ENCODE measurements at regions not wholly inside any gene's neighbourhood (a gene's known extent, or its start where the extent isn't known, plus 50 kb on each side); places are given as distances from the start of the nearest gene placed in this dataset.
A peak's percentile ranks its signal among the peaks of the same experiment; 100 is the strongest.

DNA sequence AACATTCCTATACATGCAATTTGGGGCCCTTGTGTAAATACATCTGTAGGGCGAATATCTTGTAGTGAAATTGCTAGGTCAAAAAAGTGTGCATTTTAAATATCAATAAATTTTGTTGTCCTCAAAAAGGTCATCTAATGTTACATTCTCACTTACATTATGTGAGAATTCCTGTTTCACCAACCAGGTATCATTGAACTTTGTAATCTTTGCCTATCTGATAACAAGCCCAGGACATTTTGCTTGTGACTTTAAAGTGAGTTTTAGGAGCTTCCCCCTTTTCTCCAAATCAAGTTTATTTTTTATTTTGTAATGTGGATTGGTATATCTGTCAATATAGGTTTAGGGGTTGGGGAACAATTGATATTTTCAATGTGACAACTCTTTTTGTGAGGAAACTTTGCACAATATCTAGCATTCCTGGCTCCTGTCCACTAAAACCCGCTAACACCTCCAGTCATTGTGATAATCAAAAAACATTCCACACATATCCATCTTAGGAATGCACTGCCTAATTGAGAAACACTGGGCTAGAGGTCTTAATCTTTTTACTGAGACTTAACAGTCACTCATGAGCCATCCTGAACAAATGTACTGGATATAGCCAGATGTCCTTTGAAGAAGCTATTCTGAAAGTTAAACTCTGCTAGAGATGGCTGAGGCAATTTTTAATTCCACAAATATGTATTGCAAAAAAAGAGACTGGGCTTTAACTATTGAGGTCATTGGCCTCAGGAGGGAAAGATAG is 72.5 kb upstream of the SLC1A1 start:
- H2AFZ ChIP-seq (ENCODE audit: low read length, unreplicated experiment): no peak overlapping the region
- no peaks in the 10 kb centered on the region for H3K27me3 ChIP-seq (ENCODE audit: insufficient read depth, low read length)
- H3K27ac ChIP-seq (ENCODE audit: low read depth, low read length): no peak overlapping the region
- no peaks in the 10 kb centered on the region for H3K79me2 ChIP-seq (ENCODE audit: control insufficient read depth, insufficient read depth, low read length, unreplicated experiment)
- H3K4me1 ChIP-seq (ENCODE audit: control insufficient read depth, insufficient read depth, low read length, unreplicated experiment): no peaks in the 10 kb centered on the region
- no peaks in the 10 kb centered on the region for H3K36me3 ChIP-seq (ENCODE audit: insufficient read depth, low read length)
- no peak overlapping the region for H3K4me3 ChIP-seq (ENCODE audit: low read depth, low read length)

DNA sequence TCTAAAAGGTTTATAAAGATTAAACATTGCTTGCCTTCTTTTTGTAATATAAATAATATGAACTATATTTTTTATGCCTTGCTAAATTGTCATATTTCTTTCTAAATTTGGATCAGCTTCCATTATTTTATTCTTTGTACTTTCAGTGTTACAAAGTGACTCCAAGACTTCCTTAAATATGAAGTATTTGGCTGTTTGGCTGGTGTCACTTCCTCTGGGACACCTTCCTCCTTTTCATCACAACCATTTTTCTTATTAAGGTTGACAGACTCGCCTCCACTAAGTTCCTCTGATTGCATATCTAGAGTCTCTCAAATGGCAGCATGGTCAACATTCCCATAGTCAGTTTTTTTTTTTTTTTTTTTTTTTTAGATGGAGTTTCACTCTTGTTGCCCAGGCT is 73.8 kb upstream of the SLC1A1 start:
- no peak overlapping the region for H3K4me3 ChIP-seq (ENCODE audit: low read depth, low read length)
- H3K36me3 ChIP-seq (ENCODE audit: insufficient read depth, low read length): no peaks in the 10 kb centered on the region
- H3K27me3 ChIP-seq (ENCODE audit: insufficient read depth, low read length): no peaks in the 10 kb centered on the region
- no peak overlapping the region for H3K27ac ChIP-seq (ENCODE audit: low read depth, low read length)
- no peaks in the 10 kb centered on the region for H3K4me1 ChIP-seq (ENCODE audit: control insufficient read depth, insufficient read depth, low read length, unreplicated experiment)
- H2AFZ ChIP-seq (ENCODE audit: low read length, unreplicated experiment): no peak overlapping the region
- no peaks in the 10 kb centered on the region for H3K79me2 ChIP-seq (ENCODE audit: control insufficient read depth, insufficient read depth, low read length, unreplicated experiment)

DNA sequence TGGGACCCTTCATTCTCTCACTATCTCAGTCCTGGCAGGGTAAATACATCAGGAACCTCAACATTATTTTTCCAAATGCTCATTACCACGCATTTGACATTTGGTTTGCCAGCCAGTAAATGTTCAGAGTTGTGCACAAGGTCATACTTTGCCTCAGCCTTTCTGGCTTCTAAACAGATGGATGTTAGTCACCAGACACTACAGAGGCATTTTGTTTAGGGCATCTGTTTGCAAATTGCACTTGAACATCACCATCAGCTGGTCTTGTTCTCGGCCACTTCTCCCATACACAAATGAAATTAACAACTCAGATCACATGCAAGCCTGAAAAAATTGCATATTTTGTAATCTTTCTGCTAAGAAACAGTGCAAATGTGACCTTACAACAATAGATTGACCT is 75.0 kb upstream of the SLC1A1 start:
- H3K36me3 ChIP-seq (ENCODE audit: insufficient read depth, low read length): no peaks in the 10 kb centered on the region
- no peak overlapping the region for H3K27ac ChIP-seq (ENCODE audit: low read depth, low read length)
- no peak overlapping the region for H2AFZ ChIP-seq (ENCODE audit: low read length, unreplicated experiment)
- H3K79me2 ChIP-seq (ENCODE audit: control insufficient read depth, insufficient read depth, low read length, unreplicated experiment): no peaks in the 10 kb centered on the region
- no peaks in the 10 kb centered on the region for H3K4me1 ChIP-seq (ENCODE audit: control insufficient read depth, insufficient read depth, low read length, unreplicated experiment)
- H3K4me3 ChIP-seq (ENCODE audit: low read depth, low read length): no peak overlapping the region
- H3K27me3 ChIP-seq (ENCODE audit: insufficient read depth, low read length): no peaks in the 10 kb centered on the region

DNA sequence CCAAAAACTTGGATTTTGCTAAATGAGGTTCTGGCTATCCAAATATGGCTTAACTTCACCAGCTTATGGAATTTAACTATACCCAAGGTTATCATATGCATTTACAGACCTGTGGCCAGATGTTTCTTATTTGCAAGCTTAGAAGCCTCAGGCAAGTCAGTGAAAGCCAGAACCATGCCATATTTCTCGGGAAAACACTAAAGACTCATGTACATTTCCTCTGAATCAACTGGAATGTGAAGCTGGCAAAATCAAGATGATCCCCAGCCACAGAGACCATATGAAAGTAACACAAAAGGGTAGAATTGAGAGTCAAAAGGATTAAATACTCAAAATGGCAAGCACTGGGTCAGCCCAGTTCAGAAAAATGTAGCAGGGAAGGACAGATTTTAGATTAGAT is 76.4 kb upstream of the SLC1A1 start:
- Histone ChIP-seq H3K79me2 (ENCODE audit: control insufficient read depth, insufficient read depth, low read length, unreplicated experiment) (no peaks in the 10 kb centered on the region), H3K36me3 (ENCODE audit: insufficient read depth, low read length) (no peaks in the 10 kb centered on the region), H3K4me3 (ENCODE audit: low read depth, low read length) (no peak overlapping the region), H3K27me3 (ENCODE audit: insufficient read depth, low read length) (no peaks in the 10 kb centered on the region), H3K27ac (ENCODE audit: low read depth, low read length) (no peak overlapping the region), H3K4me1 (ENCODE audit: control insufficient read depth, insufficient read depth, low read length, unreplicated experiment) (no peaks in the 10 kb centered on the region), H2AFZ (ENCODE audit: low read length, unreplicated experiment) (no peak overlapping the region)

DNA sequence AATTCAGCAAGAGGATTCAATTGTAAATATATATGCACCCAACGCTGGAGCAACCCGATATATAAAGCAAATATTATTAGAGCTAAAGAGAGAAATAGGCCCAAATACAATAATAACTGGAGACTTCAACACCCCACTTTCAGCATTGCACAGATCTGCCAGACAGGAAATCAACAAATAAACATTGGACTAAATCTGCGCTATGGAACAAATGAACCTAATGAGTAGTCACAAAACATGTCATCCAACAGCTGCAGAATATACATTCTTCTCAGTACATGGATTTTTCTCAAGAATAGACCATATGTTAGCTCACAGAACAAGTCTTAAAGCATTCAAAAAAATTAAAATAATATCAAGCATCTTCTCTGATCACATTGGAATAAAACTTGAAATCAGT is 86.1 kb upstream of the SLC1A1 start:
- Histone ChIP-seq H2AFZ (ENCODE audit: low read length, unreplicated experiment) (no peak overlapping the region), H3K36me3 (ENCODE audit: insufficient read depth, low read length) (no peaks in the 10 kb centered on the region), H3K79me2 (ENCODE audit: control insufficient read depth, insufficient read depth, low read length, unreplicated experiment) (no peaks in the 10 kb centered on the region), H3K4me1 (ENCODE audit: control insufficient read depth, insufficient read depth, low read length, unreplicated experiment) (no peaks in the 10 kb centered on the region), H3K27ac (ENCODE audit: low read depth, low read length) (no peak overlapping the region), H3K27me3 (ENCODE audit: insufficient read depth, low read length) (no peaks in the 10 kb centered on the region), H3K4me3 (ENCODE audit: low read depth, low read length) (no peak overlapping the region)

DNA sequence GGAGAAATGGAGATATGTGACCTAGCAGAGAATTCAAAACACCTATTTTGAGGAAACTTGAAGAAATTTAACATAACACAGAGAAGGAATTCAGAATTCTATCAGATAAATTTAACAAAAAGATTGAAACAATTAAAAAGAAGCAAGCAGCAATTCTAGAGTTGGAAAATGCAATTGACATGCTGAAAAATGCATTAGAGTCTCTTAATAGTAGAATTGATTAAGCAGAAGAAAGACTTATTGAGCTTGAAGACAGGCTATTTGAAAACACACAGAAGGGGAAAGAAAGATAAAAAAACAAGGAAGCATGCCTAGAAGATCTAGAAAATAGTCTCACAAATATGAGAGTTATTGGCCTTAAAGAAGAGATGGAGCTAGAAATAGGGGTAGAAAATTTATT is 87.8 kb upstream of the SLC1A1 start:
- no peak overlapping the region for H3K4me3 ChIP-seq (ENCODE audit: low read depth, low read length)
- no peaks in the 10 kb centered on the region for H3K79me2 ChIP-seq (ENCODE audit: control insufficient read depth, insufficient read depth, low read length, unreplicated experiment)
- H2AFZ ChIP-seq (ENCODE audit: low read length, unreplicated experiment): no peak overlapping the region
- no peaks in the 10 kb centered on the region for H3K36me3 ChIP-seq (ENCODE audit: insufficient read depth, low read length)
- peaks cover 10% of the 10 kb centered on the region for H3K4me1 ChIP-seq (ENCODE audit: control insufficient read depth, insufficient read depth, low read length, unreplicated experiment)
- no peak overlapping the region for H3K27ac ChIP-seq (ENCODE audit: low read depth, low read length)
- no peaks in the 10 kb centered on the region for H3K27me3 ChIP-seq (ENCODE audit: insufficient read depth, low read length)

DNA sequence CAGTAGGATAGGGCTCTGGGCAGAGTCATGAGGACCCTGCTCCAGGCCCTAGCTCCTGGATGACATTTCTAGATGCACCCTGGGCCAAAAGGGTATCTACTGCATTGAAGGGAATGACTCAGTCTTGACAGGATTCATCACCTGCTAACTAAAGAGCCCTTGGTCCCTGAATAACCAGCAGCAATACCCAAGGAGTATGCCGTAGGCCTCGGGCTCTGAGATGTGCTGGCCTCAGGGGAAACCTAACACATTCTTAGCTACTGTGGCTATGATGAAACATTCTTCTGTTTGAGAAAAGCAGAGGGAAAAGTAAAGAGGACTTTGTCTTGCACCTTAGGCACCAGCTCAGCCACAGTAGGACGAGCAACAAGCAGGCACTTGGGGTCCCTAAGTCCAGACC is 89.5 kb upstream of the SLC1A1 start:
- Histone ChIP-seq H2AFZ (ENCODE audit: low read length, unreplicated experiment) (no peak overlapping the region), H3K27me3 (ENCODE audit: insufficient read depth, low read length) (no peaks in the 10 kb centered on the region), H3K4me3 (ENCODE audit: low read depth, low read length) (no peak overlapping the region), H3K4me1 (ENCODE audit: control insufficient read depth, insufficient read depth, low read length, unreplicated experiment) (peaks cover 10% of the 10 kb centered on the region), H3K36me3 (ENCODE audit: insufficient read depth, low read length) (no peaks in the 10 kb centered on the region), H3K27ac (ENCODE audit: low read depth, low read length) (no peak overlapping the region), H3K79me2 (ENCODE audit: control insufficient read depth, insufficient read depth, low read length, unreplicated experiment) (no peaks in the 10 kb centered on the region)

DNA sequence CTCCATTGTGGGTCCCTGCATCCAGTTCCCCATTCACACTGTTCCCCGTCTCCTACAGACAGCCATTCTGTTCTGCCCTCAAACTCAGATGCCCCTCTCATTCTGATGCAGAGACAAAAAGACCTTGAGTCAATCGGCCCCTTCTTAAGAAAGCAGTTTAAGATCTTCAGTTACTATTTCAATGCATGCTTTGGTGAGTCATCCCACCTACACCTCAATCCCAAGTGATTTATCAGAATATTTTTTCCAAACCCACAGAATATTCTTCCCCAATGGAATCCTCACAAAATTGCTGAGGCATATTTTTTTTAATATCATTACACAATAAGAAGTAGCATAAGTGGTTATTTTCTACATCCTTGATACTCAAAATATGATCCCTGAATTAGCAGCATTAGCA is 92.4 kb upstream of the SLC1A1 start:
- H2AFZ ChIP-seq (ENCODE audit: low read length, unreplicated experiment): no peak overlapping the region
- H3K79me2 ChIP-seq (ENCODE audit: control insufficient read depth, insufficient read depth, low read length, unreplicated experiment): no peaks in the 10 kb centered on the region
- H3K4me3 ChIP-seq (ENCODE audit: low read depth, low read length): peak overlapping the region; percentile 38; the same call in 1 of the 2 replicates
- H3K27ac ChIP-seq (ENCODE audit: low read depth, low read length): no peak overlapping the region
- H3K36me3 ChIP-seq (ENCODE audit: insufficient read depth, low read length): no peaks in the 10 kb centered on the region
- peaks cover 10% of the 10 kb centered on the region for H3K4me1 ChIP-seq (ENCODE audit: control insufficient read depth, insufficient read depth, low read length, unreplicated experiment)
- H3K27me3 ChIP-seq (ENCODE audit: insufficient read depth, low read length): no peaks in the 10 kb centered on the region

DNA sequence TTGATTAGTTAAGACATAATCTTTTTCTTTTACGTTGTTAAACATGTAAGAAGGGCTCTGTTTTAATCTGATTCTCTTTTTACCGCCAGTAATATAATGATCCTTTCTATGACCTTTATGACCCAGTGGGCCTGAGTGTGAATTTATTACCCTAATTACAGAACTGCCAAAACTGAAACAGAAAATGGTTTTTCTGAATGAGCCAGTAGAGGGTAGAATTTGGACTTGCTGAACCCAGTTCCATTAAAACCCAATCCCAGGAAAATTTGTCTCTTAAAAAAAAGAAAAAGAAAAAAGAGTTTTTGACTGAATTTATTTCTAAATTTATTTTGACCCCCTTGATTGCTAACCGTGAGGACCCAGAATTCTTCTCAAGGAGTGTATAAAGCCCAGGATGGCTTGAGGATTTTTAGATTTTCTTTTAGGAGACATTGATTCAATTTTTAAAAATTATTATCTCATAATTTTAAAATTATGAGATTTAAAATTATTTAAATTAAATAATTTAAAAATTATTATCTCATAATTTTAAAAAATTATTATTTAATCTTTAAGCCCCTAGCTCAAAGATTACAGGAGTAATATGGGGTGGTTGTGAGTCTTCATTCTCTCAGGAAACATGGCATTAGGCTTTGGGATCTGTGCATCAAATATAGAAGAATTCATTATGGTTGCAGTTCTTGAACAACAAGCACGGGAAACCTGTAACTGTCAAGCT is 94.1 kb upstream of the GLIS3 start:
- Histone ChIP-seq H3K79me2 (ENCODE audit: control insufficient read depth, insufficient read depth, low read length, unreplicated experiment) (no peaks in the 10 kb centered on the region), H3K36me3 (ENCODE audit: insufficient read depth, low read length) (no peaks in the 10 kb centered on the region), H3K27ac (ENCODE audit: low read depth, low read length) (no peak overlapping the region), H2AFZ (ENCODE audit: low read length, unreplicated experiment) (no peak overlapping the region), H3K4me1 (ENCODE audit: control insufficient read depth, insufficient read depth, low read length, unreplicated experiment) (peaks cover 16% of the 10 kb centered on the region), H3K27me3 (ENCODE audit: insufficient read depth, low read length) (no peaks in the 10 kb centered on the region), H3K4me3 (ENCODE audit: low read depth, low read length) (no peak overlapping the region)

DNA sequence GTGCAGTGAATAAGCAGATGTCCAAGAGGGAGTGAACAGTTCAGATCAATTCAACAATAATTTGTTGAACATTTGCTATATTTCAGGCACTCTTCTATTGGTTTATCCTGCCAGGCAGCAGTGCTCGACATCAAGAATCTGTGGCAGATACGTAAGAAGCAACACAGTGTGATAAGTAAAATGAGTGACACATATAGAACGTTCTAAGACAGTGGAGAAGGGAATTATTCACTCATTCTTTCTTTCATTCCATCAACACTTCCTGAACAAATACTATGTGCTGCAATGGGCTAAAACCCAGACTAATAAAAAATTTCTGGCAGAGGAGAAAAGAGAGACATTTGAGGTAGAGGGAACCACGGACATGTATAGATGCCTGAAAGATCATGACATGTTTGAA is 89.9 kb upstream of the GLIS3 start:
- Histone ChIP-seq H3K36me3 (ENCODE audit: insufficient read depth, low read length) (no peaks in the 10 kb centered on the region), H3K27ac (ENCODE audit: low read depth, low read length) (no peak overlapping the region), H3K4me3 (ENCODE audit: low read depth, low read length) (no peak overlapping the region), H3K4me1 (ENCODE audit: control insufficient read depth, insufficient read depth, low read length, unreplicated experiment) (peaks cover 12% of the 10 kb centered on the region), H2AFZ (ENCODE audit: low read length, unreplicated experiment) (no peak overlapping the region), H3K79me2 (ENCODE audit: control insufficient read depth, insufficient read depth, low read length, unreplicated experiment) (no peaks in the 10 kb centered on the region), H3K27me3 (ENCODE audit: insufficient read depth, low read length) (no peaks in the 10 kb centered on the region)

DNA sequence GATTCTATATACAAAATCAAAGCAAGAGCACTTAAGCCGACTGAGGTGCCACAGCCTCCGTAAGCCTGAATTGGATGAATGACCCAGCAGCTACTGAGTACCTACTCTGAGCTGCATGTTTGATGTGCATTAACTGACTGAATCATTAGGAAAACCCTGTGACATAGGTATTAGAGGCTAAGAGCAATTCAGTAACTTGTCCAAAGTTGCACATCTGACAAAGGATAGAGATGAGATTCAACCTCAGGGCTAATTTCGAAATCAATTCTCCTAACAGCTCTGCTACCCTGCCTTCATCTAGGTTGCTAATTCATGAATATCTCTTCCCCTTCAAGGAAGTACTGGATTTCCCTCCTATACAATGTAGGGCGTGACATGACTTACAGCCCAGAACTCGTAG is 89.1 kb upstream of the GLIS3 start:
- Histone ChIP-seq H3K27me3 (ENCODE audit: insufficient read depth, low read length) (no peaks in the 10 kb centered on the region), H3K27ac (ENCODE audit: low read depth, low read length) (no peak overlapping the region), H2AFZ (ENCODE audit: low read length, unreplicated experiment) (no peak overlapping the region), H3K79me2 (ENCODE audit: control insufficient read depth, insufficient read depth, low read length, unreplicated experiment) (no peaks in the 10 kb centered on the region), H3K36me3 (ENCODE audit: insufficient read depth, low read length) (no peaks in the 10 kb centered on the region), H3K4me3 (ENCODE audit: low read depth, low read length) (no peak overlapping the region), H3K4me1 (ENCODE audit: control insufficient read depth, insufficient read depth, low read length, unreplicated experiment) (peaks cover 12% of the 10 kb centered on the region)

Data from ACC112 (cell line).